Ovary (tissue), 7 donors: ENCODE measurements at regions not wholly inside any gene's neighbourhood (a gene's known extent, or its start where the extent isn't known, plus 50 kb on each side); places are given as distances from the start of the nearest gene placed in this dataset.

Experiments used
- DNase-seq, 5 donors: peaks; one replicate each; pipeline ENCODE4 v3.0.0-alpha.2; 2019 to 2020
- H3K27ac ChIP-seq, 2 donors: fragments of 200-600 bp; one replicate each; pipeline versions ENCODE4 v1.5.1 to v1.8.0; 2019 to 2022
- H3K27me3 ChIP-seq: fragments of 200-600 bp; one replicate; pipeline ENCODE4 v1.8.0; 2022
- H3K36me3 ChIP-seq: fragments of 200-600 bp; sonication (generic); one replicate; pipeline ENCODE4 v1.5.1; 2019
- H3K4me1 ChIP-seq: one replicate; pipeline ENCODE4 v1.8.1; 2013; ENCODE audit warnings: mild to moderate bottlenecking, moderate library complexity; ENCODE audit not compliant: insufficient read depth
- H3K4me3 ChIP-seq: fragments of 200-600 bp; sonication (generic); one replicate; pipeline ENCODE4 v1.5.1; 2017
- H3K9me3 ChIP-seq, 2 donors: fragments of 200-600 bp in 1 of 2; sonication (generic) in 1 of 2; one replicate each; pipeline versions ENCODE4 v1.5.1 to v1.8.1; 2013 to 2019; ENCODE audit warnings: mild to moderate bottlenecking in 1 of 2, moderate library complexity in 1 of 2
- EP300 ChIP-seq: sonication (generic); formaldehyde crosslinking; IDR thresholded peaks from one replicate; pipeline ENCODE4 v1.6.1; 2017; ENCODE audit warnings: antibody characterized with exemption
- POLR2A ChIP-seq: fragments of 450-650 bp; IDR thresholded peaks from one replicate; pipeline ENCODE4 v1.6.1; 2017; ENCODE audit warnings: antibody characterized with exemption, mild to moderate bottlenecking, moderate library complexity
- WGBS, 3 donors: extraction: QIAGEN DNeasy Blood & Tissue Kit in 1 of 3; methylation state at CpG; one replicate each; pipeline versions ENCODE4 v1.1.5 to v1.1.7; 2013 to 2017; 5-methylcytosine and 5-hydroxymethylcytosine counted together
- intact Hi-C, 4 donors: fragments of 100-400 bp; cut with DNase I; formaldehyde crosslinking; loops; one replicate each; pipeline versions ENCODE4 v1.11.0 to v1.15.1; 2022 to 2023
- TF ChIP-seq, protein P1 (sequence below), 3 donors: fragments of 450-650 bp in 2 of 3; fragments of 200-600 bp in 1 of 3; IDR thresholded peaks; one replicate each; pipeline versions ENCODE4 v1.5.1 to v1.8.0; 2016 to 2022; ENCODE audit warnings: antibody characterized with exemption in 3 of 3, mild to moderate bottlenecking in 1 of 3
- donor health status: DM: no; HTN: no; CAD: no; lungs with moderate emphysema.
- donor health status: DM: no; HTN: no; CAD: no.
- donor health status: Bipolar disorder and iron deficiency.
- donor health status: DM: no; HTN: no; CAD: no.
- donor health status: DM: yes; HTN: yes; CAD: no.

DNA sequence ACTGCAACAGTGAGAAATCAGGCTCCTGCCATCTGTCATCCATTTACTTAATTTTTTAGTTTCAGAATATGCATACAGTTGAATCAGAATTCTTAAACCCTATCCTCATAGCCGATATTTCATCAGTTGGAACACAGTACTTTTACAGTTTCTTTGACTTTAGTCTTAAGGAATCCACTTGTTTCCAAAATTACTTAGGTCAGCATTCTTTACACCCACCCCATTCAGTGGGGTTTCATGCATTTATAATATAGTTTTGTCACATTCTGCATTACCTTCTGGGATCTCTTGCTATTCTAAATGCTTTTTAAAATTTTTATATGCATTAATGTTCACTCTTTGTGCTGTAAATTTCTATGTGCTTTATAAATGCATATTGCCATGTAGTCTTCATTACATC is 400.4 kb upstream of the LRRTM4 start:
- Histone ChIP-seq H3K4me1 (no peaks in the 10 kb centered on the region), H3K4me3 (no peak overlapping the region), H3K36me3 (no peaks in the 10 kb centered on the region), H3K27me3 (no peaks in the 10 kb centered on the region), H3K9me3 (no peaks in the 10 kb centered on the region), H3K27ac (no peak overlapping the region)
- TF ChIP-seq POLR2A (no peak), EP300 (no peak)
- TF ChIP-seq, protein P1, sequence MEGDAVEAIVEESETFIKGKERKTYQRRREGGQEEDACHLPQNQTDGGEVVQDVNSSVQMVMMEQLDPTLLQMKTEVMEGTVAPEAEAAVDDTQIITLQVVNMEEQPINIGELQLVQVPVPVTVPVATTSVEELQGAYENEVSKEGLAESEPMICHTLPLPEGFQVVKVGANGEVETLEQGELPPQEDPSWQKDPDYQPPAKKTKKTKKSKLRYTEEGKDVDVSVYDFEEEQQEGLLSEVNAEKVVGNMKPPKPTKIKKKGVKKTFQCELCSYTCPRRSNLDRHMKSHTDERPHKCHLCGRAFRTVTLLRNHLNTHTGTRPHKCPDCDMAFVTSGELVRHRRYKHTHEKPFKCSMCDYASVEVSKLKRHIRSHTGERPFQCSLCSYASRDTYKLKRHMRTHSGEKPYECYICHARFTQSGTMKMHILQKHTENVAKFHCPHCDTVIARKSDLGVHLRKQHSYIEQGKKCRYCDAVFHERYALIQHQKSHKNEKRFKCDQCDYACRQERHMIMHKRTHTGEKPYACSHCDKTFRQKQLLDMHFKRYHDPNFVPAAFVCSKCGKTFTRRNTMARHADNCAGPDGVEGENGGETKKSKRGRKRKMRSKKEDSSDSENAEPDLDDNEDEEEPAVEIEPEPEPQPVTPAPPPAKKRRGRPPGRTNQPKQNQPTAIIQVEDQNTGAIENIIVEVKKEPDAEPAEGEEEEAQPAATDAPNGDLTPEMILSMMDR (IDR thresholded peaks at IDR 0.05), result no peak
- intact Hi-C loops, result no loop called here
- 86 to 88% (median 88%) methylated on average over 1 of the region's 1 CpG for WGBS, 3 donors
- DNase-seq, result no peak

DNA sequence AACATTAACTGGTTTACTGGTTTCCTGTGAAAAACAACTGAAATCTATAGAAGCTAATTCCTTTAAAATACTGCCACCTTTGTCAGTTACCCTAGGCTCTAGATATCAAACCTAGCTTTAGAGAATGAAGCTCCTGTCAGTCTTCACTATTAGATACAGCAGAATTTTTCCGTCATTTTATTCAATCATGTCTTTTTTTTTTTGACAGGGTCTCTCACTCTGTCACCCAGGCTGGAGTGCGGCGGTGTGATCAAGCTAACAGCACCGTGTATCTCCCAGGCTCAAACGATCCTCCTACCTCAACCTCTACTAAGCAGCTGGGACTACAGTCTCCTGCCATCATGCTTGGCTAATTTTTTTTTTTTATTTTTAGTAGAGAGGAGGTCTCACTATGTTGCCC is 415.2 kb upstream of the LRRTM4 start:
- H3K27me3 ChIP-seq, result no peaks in the 10 kb centered on the region
- H3K36me3 ChIP-seq, result no peaks in the 10 kb centered on the region
- H3K4me3 ChIP-seq, result no peak overlapping the region
- H3K9me3 ChIP-seq, result no peaks in the 10 kb centered on the region
- no peak for TF ChIP-seq EP300
- TF ChIP-seq, protein P1 (IDR thresholded peaks at IDR 0.05), result no peak
- WGBS, 3 donors, result 86 to 93% (median 88%) methylated on average over 5 of the region's 5 CpGs
- intact Hi-C loops, result no loop called here
- no peak for DNase-seq
- no peaks in the 10 kb centered on the region for H3K4me1 ChIP-seq
- no peak overlapping the region for H3K27ac ChIP-seq

DNA sequence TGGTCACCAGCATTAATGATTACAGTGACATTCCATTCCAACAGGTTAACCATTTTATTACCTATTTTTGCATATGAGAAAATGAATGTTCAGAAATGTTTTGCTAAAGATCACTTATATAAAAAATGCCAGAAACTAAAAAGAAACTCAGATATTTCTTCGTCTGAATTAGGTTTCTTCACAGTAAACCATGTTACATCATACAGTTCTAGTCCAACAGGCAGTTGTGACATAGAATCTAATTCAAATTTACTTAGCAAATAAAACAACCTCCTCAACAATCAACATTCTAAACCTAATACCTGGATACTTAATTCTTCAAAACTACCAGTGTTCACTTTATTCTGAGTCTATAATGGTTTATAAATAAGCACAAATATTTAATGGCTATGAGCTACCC is 416.3 kb upstream of the LRRTM4 start:
- WGBS, 3 donors, result 60 to 65% (median 62%) methylated on average over 1 of the region's 1 CpG
- Histone ChIP-seq H3K27ac (no peak overlapping the region), H3K27me3 (no peaks in the 10 kb centered on the region), H3K36me3 (no peaks in the 10 kb centered on the region), H3K4me3 (no peak overlapping the region), H3K9me3 (no peaks in the 10 kb centered on the region), H3K4me1 (no peaks in the 10 kb centered on the region)
- no peak for DNase-seq
- intact Hi-C loops, result no loop called here
- TF ChIP-seq, protein P1 (IDR thresholded peaks at IDR 0.05), result no peak
- TF ChIP-seq EP300 (no peak), POLR2A (no peak)

DNA sequence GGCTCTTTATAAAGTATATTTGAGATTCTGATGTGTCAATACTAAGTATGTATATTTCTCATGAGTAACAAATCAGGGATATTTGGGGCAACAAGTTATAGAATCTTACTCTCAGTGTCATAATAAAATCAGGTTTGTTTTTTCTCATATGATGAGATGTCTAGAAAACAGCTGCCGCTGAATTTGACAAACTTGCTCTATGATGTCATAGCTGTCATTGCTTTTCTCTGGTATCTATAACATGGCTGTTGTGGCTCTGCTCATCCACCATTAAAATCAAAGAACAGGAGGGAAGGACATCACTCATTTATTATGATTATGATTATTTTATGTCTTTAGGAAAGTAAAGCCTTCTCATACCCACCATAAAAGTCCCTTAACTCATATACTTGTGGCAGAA is 417.2 kb upstream of the LRRTM4 start:
- WGBS, 3 donors, result 94 to 97% (median 96%) methylated on average over 1 of the region's 1 CpG
- intact Hi-C loops, result no loop called here
- H3K4me1 ChIP-seq, result no peaks in the 10 kb centered on the region
- H3K27ac ChIP-seq, result no peak overlapping the region
- no peaks in the 10 kb centered on the region for H3K9me3 ChIP-seq
- H3K36me3 ChIP-seq, result no peaks in the 10 kb centered on the region
- DNase-seq, result no peak
- no peak for TF ChIP-seq EP300
- TF ChIP-seq POLR2A, result no peak
- TF ChIP-seq, protein P1 (IDR thresholded peaks at IDR 0.05), result no peak
- no peak overlapping the region for H3K4me3 ChIP-seq
- no peaks in the 10 kb centered on the region for H3K27me3 ChIP-seq

DNA sequence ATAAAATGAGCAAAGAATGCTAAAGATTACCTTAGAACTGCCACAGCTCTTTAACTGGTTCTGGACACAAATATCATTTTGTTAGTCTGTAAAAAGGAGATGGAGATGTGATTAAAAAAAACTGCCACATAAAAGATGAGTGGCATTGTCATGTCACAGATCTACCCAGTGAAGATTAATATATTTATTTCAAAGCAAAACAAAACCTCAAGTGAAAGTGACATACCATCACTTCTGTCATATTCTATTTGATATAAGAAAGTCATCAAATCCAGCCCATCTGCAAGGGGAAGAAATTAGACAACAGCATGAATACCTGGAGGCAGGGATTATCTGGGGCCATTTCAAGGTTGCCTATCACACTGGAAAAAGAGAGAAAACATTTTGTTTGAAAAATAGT is 417.6 kb upstream of the LRRTM4 start:
- no peak for DNase-seq
- H3K4me1 ChIP-seq, result no peaks in the 10 kb centered on the region
- no peak for TF ChIP-seq EP300
- H3K4me3 ChIP-seq, result no peak overlapping the region
- no peaks in the 10 kb centered on the region for H3K27me3 ChIP-seq
- intact Hi-C loops, result no loop called here
- H3K27ac ChIP-seq, result no peak overlapping the region
- no peaks in the 10 kb centered on the region for H3K36me3 ChIP-seq
- H3K9me3 ChIP-seq, result no peaks in the 10 kb centered on the region
